Testis (tissue), 2 donors: ENCODE measurements at regions not wholly inside any gene's neighbourhood (a gene's known extent, or its start where the extent isn't known, plus 50 kb on each side); places are given as distances from the start of the nearest gene placed in this dataset.

Source experiments
- POLR2A ChIP-seq: fragments of 450-650 bp; IDR thresholded peaks from one replicate; pipeline ENCODE4 v1.6.1; 2017; ENCODE audit warnings: antibody characterized with exemption, mild to moderate bottlenecking, moderate library complexity
- TF ChIP-seq, protein P1 (sequence below), 3 experiments: fragments of 450-650 bp in 2 of 3; fragments of 200-600 bp in 1 of 3; sonication (generic) in 1 of 3; IDR thresholded peaks; one replicate each; pipeline ENCODE4 v1.5.1; 2016 to 2019; ENCODE audit warnings: antibody characterized with exemption in 3 of 3, mild to moderate bottlenecking in 2 of 3, moderate library complexity in 1 of 3

DNA sequence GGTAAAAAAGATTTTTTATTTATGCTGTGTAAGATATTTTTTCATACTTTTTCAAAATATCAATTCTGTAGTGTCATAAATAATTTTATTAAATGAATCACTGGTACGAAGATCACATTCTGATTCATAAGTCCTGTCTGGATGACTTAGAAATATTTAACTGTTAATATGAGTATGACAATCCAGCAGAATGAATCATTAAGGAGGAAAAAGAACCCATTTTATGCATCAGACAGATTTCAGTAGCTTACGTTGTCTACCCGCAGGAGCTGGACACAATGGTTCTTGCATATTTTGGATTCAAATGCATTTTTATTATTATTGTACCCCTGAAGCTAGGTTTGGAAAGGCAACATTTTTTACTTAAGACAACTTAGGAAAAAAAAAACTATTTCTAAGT, 448.9 kb upstream of the TSPY4 start:
- TF ChIP-seq, protein P1, sequence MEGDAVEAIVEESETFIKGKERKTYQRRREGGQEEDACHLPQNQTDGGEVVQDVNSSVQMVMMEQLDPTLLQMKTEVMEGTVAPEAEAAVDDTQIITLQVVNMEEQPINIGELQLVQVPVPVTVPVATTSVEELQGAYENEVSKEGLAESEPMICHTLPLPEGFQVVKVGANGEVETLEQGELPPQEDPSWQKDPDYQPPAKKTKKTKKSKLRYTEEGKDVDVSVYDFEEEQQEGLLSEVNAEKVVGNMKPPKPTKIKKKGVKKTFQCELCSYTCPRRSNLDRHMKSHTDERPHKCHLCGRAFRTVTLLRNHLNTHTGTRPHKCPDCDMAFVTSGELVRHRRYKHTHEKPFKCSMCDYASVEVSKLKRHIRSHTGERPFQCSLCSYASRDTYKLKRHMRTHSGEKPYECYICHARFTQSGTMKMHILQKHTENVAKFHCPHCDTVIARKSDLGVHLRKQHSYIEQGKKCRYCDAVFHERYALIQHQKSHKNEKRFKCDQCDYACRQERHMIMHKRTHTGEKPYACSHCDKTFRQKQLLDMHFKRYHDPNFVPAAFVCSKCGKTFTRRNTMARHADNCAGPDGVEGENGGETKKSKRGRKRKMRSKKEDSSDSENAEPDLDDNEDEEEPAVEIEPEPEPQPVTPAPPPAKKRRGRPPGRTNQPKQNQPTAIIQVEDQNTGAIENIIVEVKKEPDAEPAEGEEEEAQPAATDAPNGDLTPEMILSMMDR (IDR thresholded peaks at IDR 0.05) = no peak
- no peak for TF ChIP-seq POLR2A
